ENCODE measurements at regions not wholly inside any gene's neighbourhood (a gene's known extent, or its start where the extent isn't known, plus 50 kb on each side); places are given as distances from the start of the nearest gene placed in this dataset.
"Not testable (repeated sequence)": the region's sequence is repeated elsewhere in the genome, so short reads cannot be mapped to it uniquely, and the experiment has no call there.

DNA sequence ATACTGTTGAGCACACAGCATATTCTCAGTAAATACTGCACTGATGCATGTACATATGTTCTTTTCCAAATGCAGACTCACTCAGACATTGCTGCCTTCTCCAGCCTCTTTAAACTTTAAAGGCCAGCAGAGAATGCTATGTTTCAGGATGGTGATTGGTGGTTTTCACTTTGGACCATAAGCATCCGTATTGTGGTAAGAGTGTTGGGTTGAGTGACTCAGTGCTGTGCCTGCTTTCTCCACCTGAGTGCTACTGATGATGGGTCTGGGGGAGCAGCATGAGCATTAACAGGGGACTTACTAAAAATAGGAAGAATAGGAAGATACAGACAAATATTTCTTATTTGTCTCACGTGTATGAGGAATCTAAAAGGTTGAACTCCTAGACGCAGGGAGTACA, 56.3 kb upstream of the ZNF92 start:
- DNase-seq = no peak

DNA sequence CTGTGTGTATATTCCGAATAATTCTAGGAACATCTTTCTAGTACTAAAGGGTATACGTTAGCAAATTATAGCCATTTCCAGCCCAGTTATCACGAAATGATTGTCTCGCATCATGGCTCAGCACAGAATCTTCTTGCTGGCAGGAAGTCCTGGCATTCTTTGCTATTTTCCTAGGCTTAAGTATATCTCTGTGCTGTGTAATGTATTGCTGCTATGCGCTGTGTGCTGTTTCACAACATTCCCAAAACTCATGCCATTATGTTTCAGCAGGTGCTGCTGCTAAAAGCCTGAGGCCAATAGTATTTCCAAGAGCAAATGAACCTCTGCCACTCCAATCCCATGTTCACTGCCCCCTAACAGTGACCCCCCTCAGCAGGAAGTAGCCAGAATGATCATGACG, 62.9 kb upstream of the ZNF92 start:
- no peak for DNase-seq

DNA sequence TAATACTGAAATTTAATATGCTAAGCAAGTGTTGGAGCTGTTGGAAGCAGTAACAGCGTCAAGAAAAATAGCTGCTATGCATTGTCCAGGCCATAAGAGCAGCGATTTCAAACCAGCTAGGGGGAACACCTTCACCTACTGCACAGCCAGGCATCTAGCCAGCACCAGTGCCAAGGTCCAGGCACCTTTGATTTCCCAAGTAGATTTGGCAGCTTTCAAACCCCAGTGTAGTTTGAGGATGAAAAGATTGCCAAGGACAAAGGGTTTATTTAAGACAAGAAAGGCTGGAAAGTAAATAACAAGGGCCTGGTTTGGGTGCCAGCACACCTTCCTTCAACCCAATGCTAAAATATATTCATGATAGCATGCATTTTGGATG, 65.4 kb upstream of the ZNF92 start:
- no peak for DNase-seq

DNA sequence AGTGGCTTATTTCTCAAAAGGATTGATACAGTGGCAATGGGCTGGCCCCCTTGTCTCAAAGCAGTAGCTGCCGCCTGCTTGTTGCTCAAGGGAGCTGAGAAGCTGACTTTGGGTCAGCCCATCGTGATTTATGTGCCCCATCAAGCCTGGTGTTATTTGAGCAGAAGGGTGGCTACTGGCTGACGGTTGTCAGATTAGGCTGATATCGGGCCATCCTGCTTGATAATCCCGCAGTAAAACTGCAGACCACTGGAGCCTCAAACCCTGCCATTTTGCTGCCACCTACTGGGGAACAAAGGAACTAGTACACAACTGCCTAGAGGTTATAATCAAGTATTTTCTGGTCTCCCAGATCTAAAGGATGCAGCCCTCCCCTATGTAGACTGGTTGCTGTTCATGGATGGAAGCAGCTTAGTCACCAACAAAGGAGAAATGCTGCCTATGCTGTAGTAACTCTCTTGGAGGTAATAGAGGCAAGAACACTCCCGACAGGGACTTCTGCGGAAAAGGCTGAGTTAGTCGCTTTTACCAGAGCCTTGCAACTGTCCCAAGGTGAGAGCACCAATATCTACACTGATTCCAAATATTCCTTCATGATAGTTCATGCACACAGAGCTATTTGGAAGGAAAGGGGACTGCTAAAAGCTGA, 65.9 kb upstream of the ZNF92 start:
- DNase-seq = peak; percentile 56

DNA sequence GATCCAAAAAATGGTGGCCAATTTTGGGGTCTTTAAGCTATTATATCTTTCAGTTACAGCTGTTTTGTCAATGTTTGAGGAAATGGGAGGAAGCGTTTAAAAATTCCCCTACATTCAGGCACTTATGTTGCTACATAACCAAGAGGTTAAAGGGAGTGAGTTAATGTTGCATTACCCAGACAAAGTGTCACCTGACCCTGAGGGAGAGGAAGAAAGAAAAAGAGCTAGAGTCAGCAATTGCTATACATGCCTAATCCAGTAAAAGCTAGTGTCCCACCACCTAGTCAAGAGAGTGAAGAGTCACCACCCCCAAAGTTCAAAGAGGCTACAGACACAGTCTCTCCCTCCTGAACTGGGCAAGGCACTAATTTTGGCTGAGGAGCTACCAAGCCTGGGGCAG, 69.5 kb upstream of the ZNF92 start:
- DNase-seq = no peak

DNA sequence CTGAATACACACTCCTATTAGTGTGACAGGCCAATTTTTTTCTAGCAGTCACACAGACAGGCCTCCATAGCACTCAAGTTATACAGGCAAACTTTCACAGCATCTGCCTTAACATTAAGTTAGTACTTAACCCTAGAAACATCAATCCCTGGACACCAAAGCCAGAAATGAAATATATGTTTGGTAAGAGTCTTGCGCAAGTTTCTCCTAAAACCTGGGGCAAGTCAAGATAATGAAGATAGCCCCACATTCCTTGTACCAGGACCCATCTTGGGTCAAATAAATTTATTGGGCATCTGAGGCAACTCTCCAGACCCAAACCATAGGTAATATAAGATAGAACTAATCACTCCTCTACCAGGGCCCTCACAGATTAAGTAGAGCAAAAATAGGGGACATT, 70.8 kb upstream of the ZNF92 start:
- DNase-seq = no peak

DNA sequence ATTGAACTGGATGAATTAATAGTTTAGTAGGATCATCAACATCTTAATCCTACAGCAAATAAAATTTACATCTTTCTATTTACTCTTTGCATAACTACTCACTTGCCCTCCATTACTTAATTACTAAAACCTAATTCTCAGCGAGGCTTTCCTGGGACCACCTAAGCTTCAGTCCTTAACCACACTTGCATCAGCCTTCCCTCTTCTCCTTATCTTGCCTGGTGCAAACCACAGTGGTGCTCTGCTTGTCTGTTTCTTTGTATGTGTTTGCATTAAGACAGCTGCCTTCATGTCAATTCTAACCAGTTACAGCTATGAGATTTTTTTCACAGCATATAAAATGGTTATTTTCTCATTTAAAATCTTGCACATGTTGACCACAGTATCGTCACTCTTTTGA, 72.6 kb upstream of the ZNF92 start:
- DNase-seq = no peak

DNA sequence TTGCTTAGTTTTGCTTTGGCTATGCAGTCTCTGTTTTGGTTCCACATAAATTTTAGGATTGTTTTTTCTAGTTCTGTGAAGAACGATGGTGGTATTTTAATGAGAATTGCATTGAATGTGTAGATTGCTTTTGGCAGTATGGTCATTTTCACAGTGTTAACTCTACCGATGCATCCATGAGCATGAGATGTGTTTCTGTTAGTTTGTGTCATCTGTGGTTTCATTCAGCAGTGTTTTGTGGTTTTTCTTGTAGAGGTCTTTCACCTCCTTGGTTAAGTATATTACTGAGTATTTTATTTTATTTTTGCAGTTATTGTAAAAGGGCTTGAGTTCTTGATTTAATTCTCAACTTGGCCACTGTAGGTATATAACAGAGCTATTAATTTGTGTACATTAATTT, 78.2 kb upstream of the ZNF92 start:
- DNase-seq = no peak

DNA sequence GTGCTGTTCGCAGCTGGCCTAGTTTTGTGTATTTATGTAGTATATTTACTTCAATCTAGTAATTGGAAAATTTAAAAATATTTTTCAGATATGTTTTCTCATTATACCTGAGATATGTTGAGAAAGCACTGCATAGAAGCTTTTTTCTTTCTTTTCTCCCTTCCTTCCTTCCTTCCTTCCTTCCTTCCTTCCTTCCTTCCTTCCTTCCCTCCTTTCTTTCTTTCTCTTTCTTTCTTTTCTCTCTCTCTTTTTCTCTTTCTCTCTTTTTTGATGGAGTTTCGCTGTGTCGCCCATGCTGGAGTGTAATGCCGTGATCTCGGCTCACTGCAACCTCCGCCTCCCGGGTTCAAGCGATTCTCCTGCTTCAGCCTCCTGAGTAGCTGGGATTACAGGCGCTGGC, 83.3 kb upstream of the ZNF92 start:
- not testable (repeated sequence) for DNase-seq

DNA sequence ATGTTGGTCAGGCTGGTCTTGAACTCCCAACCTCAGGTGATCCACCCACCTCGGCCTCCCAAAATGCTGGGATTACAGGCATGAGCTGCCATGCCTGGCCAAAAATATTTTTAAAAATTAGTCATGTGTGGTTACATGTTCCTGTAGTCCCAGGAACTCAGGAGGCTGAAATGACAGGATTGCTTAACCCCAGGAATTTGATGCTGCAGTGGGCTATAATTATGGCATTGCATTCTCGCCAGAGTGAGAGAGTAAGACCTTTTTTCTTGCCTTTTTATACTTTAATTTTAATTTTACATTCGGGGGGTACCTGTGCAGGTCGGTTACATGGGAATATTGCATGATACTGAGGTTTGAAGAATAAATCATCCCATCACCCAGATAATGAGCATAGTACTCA, 86.6 kb upstream of the ZNF92 start:
- no peak for DNase-seq

DNA sequence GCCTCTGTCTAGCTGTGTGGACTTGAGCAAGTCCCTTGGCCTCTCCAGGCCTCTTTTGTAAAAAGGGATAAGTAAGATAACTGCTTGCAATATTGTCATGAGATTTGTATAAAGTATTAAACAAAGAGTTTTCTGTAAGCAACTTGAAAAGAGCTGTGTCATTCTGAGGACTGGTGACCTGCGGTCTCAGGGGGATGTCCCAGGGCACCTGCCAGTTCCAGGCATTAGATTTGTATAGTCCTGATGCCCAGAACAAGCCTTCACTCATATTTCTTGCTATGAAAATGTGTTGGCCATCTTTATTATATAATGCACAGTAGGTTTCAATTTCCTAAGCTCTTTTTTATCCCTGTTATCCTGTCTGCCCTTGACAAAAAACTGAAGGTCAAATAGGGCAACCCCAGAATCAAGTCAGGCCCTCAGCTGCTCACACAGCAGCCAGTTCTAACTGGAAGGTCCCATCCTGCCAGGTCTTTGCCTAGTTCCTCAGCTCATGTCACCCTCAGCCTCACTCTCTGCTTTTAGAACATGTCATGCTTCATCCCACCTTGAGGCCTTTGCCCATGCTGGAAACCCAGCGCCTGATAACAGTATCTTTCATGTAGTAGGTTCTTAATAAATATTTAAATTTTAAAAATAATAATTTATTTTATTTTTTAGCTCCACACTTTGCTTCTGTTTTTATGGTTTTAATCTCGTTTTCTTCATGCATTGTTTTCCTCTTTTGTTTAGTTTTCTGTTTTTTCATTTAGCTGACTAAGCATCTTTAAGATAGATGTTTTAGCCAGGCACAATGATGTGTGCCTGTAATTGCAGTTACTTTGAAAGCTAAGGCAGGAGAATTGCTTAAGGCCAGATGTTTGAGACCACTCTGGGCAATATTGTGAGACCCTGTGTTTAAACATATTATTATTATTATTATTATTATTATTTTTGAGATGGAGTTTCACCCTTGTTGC, 87.5 kb upstream of the ZNF92 start:
- DNase-seq = no peak

DNA sequence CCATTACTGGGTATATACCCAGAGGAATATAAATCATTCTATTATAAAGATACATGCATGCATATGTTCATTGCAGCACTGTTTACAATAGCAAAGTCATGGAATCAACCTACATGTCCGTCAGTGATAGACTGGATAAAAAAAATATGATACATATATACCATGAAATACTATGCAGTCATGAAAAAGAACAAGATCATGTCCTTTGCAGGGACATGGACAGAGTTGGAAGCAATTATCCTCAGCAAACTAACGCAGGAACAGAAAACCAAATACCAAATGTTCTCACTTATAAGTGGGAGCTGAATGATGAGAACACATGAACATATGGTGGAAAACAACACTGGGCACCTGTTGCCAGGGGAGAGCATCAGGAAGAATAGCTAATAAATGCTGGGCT, 88.4 kb upstream of the ZNF92 start:
- not testable (repeated sequence) for DNase-seq

DNA sequence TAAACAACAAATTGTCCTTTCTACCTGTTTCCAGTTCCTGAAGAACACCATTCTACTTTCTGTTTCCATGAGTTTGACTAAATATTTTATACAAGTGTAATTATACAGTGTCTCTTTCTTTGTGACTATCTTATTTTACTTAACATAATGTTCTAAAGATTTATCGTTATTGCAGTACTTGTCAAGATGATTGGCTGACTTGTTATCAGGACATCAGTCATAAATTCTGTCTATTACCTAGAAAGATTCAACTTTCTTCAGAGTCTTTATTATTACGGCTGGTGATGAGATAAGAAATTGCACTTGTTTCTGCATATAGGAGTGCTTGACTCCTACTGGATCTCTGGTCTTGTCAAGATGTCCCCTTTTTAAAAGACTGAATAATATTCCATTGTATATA, 93.9 kb upstream of the ZNF92 start:
- DNase-seq = no peak

DNA sequence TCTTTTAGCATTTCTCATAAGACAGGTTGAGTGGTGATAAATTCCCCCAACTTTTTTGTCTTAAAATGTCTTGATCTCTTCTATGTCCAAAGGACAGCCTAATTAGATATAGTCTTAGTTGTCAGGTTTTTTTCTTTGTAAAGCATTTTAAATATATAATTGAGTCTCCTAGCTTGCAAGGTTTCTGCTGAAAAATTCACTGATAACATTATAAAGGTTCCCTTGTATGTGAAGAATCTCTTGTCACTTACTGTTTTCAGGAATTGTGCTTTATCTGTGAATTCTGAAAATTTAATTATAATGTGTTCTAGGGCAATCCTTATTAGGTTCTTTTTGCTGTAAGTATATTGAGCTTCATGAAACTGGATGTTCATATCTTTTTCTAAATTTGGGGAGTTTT, 96.8 kb upstream of the ZNF92 start:
- no peak for DNase-seq

DNA sequence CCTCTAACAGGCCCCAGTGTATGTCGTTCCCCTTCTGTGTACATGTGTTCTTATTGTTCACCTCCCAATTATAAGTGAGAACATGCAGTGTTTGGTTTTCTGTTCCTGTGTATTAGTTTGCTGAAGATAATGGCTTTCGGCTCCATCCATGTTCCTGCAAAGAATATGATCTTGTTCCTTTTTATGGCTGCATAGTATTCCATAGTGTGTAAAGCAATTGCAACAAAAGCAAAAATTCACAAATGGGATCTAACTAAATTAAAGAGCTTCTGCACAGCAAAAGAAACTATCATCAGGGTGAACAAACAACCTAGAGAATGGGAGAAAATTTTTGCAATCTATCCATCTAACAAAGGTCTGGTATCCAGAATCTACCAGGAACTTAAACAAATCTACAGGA, 102.2 kb upstream of the ZNF92 start:
- DNase-seq = not testable (repeated sequence)

DNA sequence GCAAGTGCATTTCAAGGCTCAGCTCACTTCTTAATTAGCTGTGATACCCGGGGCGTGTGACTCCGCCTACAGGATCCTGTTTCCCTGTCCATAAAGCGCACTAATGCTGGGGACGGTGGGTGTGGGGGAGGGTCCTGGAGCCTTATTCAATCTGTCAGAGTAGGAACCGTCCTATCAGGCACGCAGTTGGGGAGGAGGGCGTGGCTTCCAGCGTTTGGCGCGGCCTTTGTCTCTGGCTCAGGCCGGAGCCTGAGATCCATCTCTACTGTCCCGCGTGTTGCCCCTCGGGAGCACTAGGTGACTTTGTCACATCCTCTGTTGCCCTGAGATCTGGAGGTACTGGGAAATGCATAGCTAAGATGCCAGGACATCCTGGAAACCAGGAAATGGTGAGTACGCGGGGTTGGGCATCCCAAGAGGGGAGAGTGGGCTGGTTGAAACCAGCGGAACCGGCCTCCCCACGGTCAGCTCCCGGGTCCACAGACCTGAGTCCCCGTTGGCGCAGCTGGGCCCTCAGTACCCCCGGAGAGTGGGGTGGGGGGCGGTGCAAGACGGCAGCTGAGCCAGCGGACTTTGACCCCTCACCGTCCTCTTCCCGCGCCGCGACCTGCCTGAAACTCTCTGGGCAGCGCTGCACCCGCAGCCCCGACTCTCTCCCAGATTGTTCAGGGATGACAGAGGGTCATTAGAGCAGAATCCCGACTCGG, 104.4 kb upstream of the ZNF92 start:
- DNase-seq = peak; percentile 97

DNA sequence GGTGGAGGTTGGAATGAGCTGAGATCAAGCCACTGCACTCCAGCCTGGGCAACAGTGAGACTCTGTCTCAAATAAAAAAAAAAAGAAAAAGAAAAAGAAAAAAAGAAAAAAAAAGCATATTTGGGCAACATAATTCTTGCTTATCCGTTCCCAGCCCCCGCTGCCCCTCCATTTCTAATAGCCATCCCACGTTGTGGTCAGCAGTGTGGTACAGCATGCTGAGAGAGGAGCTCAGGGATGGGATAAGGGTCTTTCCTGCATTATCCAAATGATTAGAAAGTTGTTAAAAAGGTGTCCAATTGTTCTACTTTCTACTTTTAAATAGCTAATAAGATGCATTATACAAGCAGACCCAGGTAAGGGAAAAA, 104.9 kb upstream of the ZNF92 start:
- no peak for DNase-seq

DNA sequence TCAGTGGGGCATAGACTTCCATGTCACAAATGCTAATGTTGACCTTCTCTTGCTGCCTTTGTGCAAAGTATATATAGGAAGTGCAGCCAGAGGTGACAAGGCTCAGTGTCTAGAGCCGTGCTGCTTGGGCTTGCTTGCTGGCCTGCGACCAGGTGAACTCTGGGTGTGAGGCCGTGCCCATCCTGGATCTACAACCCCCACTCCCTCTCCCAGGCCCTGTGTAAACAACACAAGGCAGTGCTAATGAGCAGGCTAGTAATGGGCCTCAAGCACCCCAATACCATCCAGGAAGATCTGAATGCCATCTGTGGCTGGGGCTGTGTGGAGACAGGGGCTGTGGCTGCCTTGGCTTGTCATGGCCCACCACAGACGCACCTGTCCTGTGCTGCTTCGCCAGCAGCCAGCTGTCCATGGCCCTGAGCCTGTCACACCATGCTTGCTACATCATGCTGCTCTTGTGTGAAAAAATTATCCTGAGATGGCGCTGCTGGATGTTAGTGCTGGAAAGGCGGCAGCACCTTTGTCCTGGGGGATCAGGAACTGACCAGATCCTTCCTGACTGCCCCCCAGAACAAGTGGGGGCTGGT, 107.6 kb upstream of the ZNF92 start:
- DNase-seq = no peak

DNA sequence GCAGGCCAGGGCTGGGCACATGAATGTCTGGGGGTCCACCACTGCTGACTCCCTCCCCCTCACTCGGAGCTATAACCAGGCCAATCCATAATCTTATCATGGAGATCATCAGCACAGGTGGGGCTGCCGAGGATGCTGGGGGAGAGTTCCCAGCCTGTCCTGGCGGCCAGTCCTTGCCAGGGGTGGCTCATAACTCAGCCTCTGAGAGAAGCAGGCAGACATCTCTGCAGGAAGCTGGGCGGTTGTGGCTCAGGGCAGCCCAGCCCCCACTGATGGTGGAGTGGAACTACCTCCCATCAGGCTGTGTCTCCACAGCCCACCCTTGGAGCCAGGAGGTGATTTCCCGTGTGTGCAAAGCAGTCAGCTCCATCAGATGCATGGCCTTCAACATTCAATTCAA, 109.4 kb upstream of the ZNF92 start:
- DNase-seq = no peak

DNA sequence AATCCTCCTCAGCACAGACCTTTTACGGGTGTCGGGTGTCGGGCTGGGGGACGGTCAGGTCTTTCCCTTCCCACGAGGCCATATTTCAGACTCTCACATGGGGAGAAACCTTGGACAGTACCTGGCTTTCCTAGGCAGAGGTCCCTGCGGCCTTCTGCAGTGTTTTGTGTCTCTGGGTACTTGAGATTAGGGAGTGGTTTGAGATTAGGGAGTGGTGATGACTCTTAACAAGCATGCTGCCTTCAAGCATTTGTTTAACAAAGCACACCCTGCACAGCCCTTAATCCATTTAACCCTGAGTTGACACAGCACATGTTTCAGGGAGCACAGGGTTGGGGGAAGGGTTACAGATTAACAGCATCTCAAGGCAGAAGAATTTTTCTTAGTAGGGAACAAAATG, 113.0 kb upstream of the ZNF92 start:
- not testable (repeated sequence) for DNase-seq

DNA sequence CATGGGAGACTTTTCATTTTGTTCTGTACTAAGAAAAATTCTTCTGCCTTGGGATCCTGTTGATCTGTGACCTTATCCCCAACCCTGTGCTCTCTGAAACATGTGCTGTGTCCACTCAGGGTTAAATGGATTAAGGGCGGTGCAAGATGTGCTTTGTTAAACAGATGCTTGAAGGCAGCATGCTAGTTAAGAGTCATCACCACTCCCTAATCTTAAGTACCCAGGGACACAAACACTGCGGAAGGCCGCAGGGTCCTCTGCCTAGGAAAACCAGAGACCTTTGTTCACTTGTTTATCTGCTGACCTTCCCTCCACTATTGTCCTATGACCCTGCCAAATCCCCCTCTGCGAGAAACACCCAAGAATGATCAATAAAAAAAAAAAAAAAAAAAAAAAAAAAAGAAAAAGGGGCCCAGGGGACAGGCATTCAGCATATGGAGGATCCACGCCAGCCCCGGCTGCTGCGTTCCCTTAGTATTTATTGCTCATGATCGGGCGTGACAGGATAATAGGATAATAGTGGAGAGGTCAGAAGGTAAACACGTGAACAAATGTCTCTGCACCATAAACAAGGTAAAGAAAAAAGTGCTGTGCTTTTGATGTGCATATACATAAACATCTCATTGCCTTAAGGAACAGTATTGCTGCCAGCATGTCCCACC, 113.7 kb upstream of the ZNF92 start:
- not testable (repeated sequence) for DNase-seq

DNA sequence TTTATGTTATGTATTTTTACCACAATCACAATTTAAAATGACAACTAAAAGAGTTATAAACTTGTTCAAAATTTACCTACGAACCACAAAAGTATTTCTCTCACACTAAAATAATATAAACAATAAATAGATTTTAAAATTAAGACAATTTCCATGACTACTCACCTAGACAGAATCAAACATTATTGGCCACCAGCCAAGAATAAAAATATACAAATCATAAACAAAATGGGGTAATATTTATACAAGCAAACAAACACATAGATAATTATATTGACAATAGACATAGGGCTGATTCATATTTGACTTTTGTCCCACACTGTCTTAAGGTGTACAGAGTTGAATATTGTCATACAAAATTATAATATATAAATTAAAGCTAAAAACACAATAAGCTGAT, 119.6 kb upstream of the ZNF92 start:
- DNase-seq = no peak

Data from DMS 273 treated with DMSO at 0.1 percent for 48 hours (cell line).